ENCODE measurements at regions not wholly inside any gene's neighbourhood (a gene's known extent, or its start where the extent isn't known, plus 50 kb on each side); places are given as distances from the start of the nearest gene placed in this dataset.

DNA sequence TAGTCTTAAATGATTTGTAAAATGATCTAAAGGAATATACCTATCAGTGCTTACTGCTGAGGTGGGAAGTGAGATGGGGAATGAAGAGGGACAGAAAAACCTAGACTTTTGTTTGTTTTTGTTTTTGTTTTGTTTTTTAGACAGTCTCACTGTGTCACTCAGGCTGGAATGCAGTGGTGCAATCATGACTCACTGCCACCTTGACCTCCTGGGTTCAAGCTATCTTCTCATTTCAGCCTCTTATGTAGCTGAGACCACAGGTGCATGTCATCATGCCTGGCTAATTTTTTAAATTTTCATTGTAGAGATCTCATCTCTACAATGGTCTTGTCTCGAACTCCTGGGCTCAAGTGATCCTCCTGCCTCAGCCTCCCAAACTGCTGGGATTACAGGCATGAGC lies 116.4 kb upstream of the SEM1 start:
- TF ChIP-seq ZNF274 (IDR thresholded peaks at IDR 0.05; ENCODE audit: low read depth, low read length), result no peak
- TF ChIP-seq SUZ12 (IDR thresholded peaks at IDR 0.05; ENCODE audit: extremely low read depth, insufficient read depth, insufficient read length), result no peak
- no peak for TF ChIP-seq YY1 (IDR thresholded peaks at IDR 0.05; ENCODE audit: insufficient read depth, insufficient read length)
